CD14-positive monocyte (primary cell): ENCODE measurements at regions not wholly inside any gene's neighbourhood (a gene's known extent, or its start where the extent isn't known, plus 50 kb on each side); places are given as distances from the start of the nearest gene placed in this dataset.
A peak's percentile ranks its signal among the peaks of the same experiment; 100 is the strongest.

Experiments
- DNase-seq, 3 donors: peaks; one replicate each; pipeline ENCODE4 v3.0.0-alpha.2; 2011 to 2022
- H2AFZ ChIP-seq: 2 replicates; pipeline ENCODE4 v1.6.0; 2012; ENCODE audit warnings: mild to moderate bottlenecking, low read depth, low read length, inconsistent platforms; ENCODE audit not compliant: insufficient read depth, poor library complexity, severe bottlenecking
- H3K27ac ChIP-seq, 2 donors: 1 replicate in 1 of 2; 2 replicates in 1 of 2; pipeline ENCODE4 v1.5.1; 2012 to 2013; ENCODE audit warnings: low read length in 2 of 2, control low read depth in 1 of 2, inconsistent platforms in 1 of 2, low read depth in 1 of 2, mild to moderate bottlenecking in 1 of 2
- H3K27me3 ChIP-seq, 2 donors: one replicate each; pipeline versions ENCODE4 v1.6.0 to v1.6.1; 2011 to 2013; ENCODE audit warnings: low read length in 2 of 2; ENCODE audit not compliant: control insufficient read depth in 2 of 2, insufficient read depth in 2 of 2
- H3K36me3 ChIP-seq, 2 donors: replicated peaks in 1 of 2; 1 replicate in 1 of 2; 2 replicates in 1 of 2; pipeline versions ENCODE4 v1.5.1 to v1.6.1; 2012 to 2013; ENCODE audit warnings: low read length in 2 of 2, control low read depth in 1 of 2, inconsistent platforms in 1 of 2, mild to moderate bottlenecking in 1 of 2; ENCODE audit not compliant: insufficient read depth in 2 of 2, control insufficient read depth in 1 of 2
- H3K4me1 ChIP-seq, 2 donors: 1 replicate in 1 of 2; 2 replicates in 1 of 2; pipeline versions ENCODE4 v1.5.1 to v1.6.1; 2012 to 2013; ENCODE audit warnings: low read length in 2 of 2, control low read depth in 1 of 2, inconsistent platforms in 1 of 2, mild to moderate bottlenecking in 1 of 2, moderate library complexity in 1 of 2; ENCODE audit not compliant: insufficient read depth in 2 of 2, control insufficient read depth in 1 of 2
- H3K4me2 ChIP-seq: replicated peaks from 2 replicates; pipeline ENCODE3; 2012; ENCODE audit warnings: low read length, moderate library complexity, mild to moderate bottlenecking; ENCODE audit not compliant: poor library complexity, severe bottlenecking; ENCODE audit errors: extremely low read depth
- H3K4me3 ChIP-seq, 3 experiments: fragments of 200-600 bp in 1 of 3; sonication (generic) in 1 of 3; replicated peaks in 1 of 3; 1 replicate in 2 of 3; 2 replicates in 1 of 3; pipeline ENCODE4 v1.5.1; 2011 to 2013; ENCODE audit warnings: low read length in 3 of 3, mild to moderate bottlenecking in 3 of 3, control low read depth in 2 of 3, low read depth in 2 of 3, inconsistent platforms in 1 of 3, moderate library complexity in 1 of 3
- H3K79me2 ChIP-seq: 2 replicates; pipeline ENCODE4 v1.6.0; 2012; ENCODE audit warnings: mild to moderate bottlenecking, control low read depth, inconsistent platforms, low read length, moderate library complexity; ENCODE audit not compliant: insufficient read depth
- H3K9ac ChIP-seq: 2 replicates; pipeline ENCODE4 v1.6.0; 2017; ENCODE audit warnings: low read length, mild to moderate bottlenecking; ENCODE audit not compliant: insufficient read depth, poor library complexity, severe bottlenecking
- H3K9me3 ChIP-seq, 2 donors: replicated peaks in 1 of 2; 1 replicate in 1 of 2; 2 replicates in 1 of 2; pipeline versions ENCODE4 v1.5.1 to v1.6.1; 2012 to 2013; ENCODE audit warnings: low read length in 2 of 2, control low read depth in 1 of 2; ENCODE audit not compliant: control insufficient read depth in 1 of 2, insufficient read depth in 1 of 2
- H4K20me1 ChIP-seq: 2 replicates; pipeline ENCODE4 v1.6.0; 2012; ENCODE audit warnings: mild to moderate bottlenecking, low read length, control low read depth, moderate library complexity; ENCODE audit not compliant: insufficient read depth
- H3K27ac Mint-ChIP-seq, 7 donors: one replicate each; pipeline ENCODE4 v1.8.0; 2020; ENCODE audit warnings: mild to moderate bottlenecking in 7 of 7, mixed read lengths in 7 of 7, moderate library complexity in 6 of 7, inconsistent platforms in 2 of 7
- H3K27me3 Mint-ChIP-seq, 3 donors: one replicate each; pipeline ENCODE4 v1.8.0; 2021 to 2022; ENCODE audit warnings: low read depth in 3 of 3, mild to moderate bottlenecking in 3 of 3, mixed read lengths in 3 of 3, moderate library complexity in 3 of 3, inconsistent platforms in 1 of 3
- H3K36me3 Mint-ChIP-seq, 2 donors: one replicate each; pipeline ENCODE4 v1.8.0; 2020; ENCODE audit warnings: mixed read lengths in 2 of 2, inconsistent platforms in 1 of 2, mild to moderate bottlenecking in 1 of 2
- H3K4me1 Mint-ChIP-seq: one replicate; pipeline ENCODE4 v1.8.0; 2020; ENCODE audit warnings: mild to moderate bottlenecking, mixed read lengths
- H3K4me3 Mint-ChIP-seq, 2 donors: one replicate each; pipeline ENCODE4 v1.8.0; 2020; ENCODE audit warnings: mild to moderate bottlenecking in 2 of 2, mixed read lengths in 2 of 2, moderate library complexity in 1 of 2
- H3K9me3 Mint-ChIP-seq, 7 donors: one replicate each; pipeline ENCODE4 v1.8.0; 2020 to 2022; ENCODE audit warnings: mixed read lengths in 7 of 7, mild to moderate bottlenecking in 6 of 7, moderate library complexity in 6 of 7, inconsistent platforms in 2 of 7
- WGBS: methylation state at CpG from one replicate; pipeline ENCODE4 v1.1.5; 2013; ENCODE audit warnings: missing lambda C conversion rate; ENCODE audit not compliant: insufficient coverage; 5-methylcytosine and 5-hydroxymethylcytosine counted together
- intact Hi-C, 2 donors: fragments of 100-400 bp; cut with micrococcal nuclease; formaldehyde crosslinking; loops; one replicate each; pipeline versions ENCODE4 v1.15.0 to v1.15.1; 2023
- TF ChIP-seq, protein P1 (sequence below): fragments of 200-600 bp; IDR thresholded peaks from one replicate; pipeline ENCODE4 v1.8.0; 2022; ENCODE audit warnings: antibody characterized with exemption, mild to moderate bottlenecking

DNA sequence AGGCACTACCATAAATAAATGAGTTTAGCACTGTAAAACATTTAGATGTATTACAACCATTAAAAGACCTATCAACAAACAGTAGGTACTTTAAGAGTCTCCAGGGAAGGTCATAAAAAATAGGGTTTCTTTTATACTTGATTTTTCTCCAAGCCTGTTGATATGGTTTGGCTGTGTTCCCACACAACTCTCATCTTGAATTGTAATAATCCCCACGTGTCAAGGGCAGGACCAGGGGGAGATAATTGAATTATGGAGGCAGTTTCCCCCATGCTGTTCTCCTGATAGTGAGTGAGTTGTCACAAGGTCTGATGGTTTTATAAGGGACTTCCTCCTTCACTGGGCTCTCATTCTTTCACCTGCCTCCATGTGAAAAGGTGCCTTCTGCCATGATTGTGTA is 468.9 kb upstream of the UBE2E2 start:
- TF ChIP-seq, protein P1, sequence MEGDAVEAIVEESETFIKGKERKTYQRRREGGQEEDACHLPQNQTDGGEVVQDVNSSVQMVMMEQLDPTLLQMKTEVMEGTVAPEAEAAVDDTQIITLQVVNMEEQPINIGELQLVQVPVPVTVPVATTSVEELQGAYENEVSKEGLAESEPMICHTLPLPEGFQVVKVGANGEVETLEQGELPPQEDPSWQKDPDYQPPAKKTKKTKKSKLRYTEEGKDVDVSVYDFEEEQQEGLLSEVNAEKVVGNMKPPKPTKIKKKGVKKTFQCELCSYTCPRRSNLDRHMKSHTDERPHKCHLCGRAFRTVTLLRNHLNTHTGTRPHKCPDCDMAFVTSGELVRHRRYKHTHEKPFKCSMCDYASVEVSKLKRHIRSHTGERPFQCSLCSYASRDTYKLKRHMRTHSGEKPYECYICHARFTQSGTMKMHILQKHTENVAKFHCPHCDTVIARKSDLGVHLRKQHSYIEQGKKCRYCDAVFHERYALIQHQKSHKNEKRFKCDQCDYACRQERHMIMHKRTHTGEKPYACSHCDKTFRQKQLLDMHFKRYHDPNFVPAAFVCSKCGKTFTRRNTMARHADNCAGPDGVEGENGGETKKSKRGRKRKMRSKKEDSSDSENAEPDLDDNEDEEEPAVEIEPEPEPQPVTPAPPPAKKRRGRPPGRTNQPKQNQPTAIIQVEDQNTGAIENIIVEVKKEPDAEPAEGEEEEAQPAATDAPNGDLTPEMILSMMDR, result no peak
- no peaks in the 10 kb centered on the region for H3K79me2 ChIP-seq
- H3K27me3 ChIP-seq, result no peaks in the 10 kb centered on the region
- peaks cover 0 to 8% (median 2%) of the 10 kb centered on the region in 7 donors for H3K9me3 Mint-ChIP-seq
- H3K4me3 ChIP-seq, result no peak overlapping the region
- no CpG with 5 or more reads among the region's 1 CpG for WGBS
- no peak overlapping the region for H3K4me3 Mint-ChIP-seq
- peak overlapping the region; percentile 5 for H3K4me2 ChIP-seq
- no peaks in the 10 kb centered on the region for H3K36me3 ChIP-seq
- peak in 2 of 3 donors; percentile 7 to 13 for DNase-seq
- H3K27me3 Mint-ChIP-seq, result peaks cover 0 to 3% (median 2%) of the 10 kb centered on the region in 3 donors
- peaks cover 16% of the 10 kb centered on the region for H3K4me1 Mint-ChIP-seq
- no peaks in the 10 kb centered on the region for H3K9me3 ChIP-seq
- H4K20me1 ChIP-seq, result no peaks in the 10 kb centered on the region
- no peak overlapping the region for H2AFZ ChIP-seq
- no peaks in the 10 kb centered on the region for H3K36me3 Mint-ChIP-seq
- H3K4me1 ChIP-seq, result peaks cover 4 to 17% of the 10 kb centered on the region in 2 donors
- H3K27ac Mint-ChIP-seq, result peak overlapping the region; percentile 16 to 74 (median 51)
- intact Hi-C loops, result no loop called here
- H3K9ac ChIP-seq, result no peak overlapping the region
- H3K27ac ChIP-seq, result no peak overlapping the region

DNA sequence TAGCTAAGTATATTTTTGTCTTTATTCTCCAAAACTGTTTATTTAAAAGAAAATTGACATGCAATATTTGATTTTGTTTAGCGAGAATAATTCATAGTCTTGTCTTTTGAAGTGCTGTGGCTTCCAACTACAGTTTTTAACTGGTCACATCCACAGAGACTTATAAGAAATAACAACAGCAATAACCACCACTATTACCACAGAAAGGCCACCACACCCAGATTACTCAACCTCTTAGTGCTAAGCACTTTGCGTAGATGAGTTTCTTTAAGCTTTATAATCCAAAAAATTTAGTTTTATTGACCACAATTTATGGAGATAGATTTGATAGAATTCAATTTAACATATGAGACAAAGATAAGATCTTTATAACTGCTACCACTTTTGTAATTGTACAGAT is 468.4 kb upstream of the UBE2E2 start:
- H4K20me1 ChIP-seq, result no peaks in the 10 kb centered on the region
- H3K4me3 ChIP-seq, result no peak overlapping the region
- peak overlapping the region in 1 of 2 donors; percentile 33 for H3K4me3 Mint-ChIP-seq
- H3K9me3 ChIP-seq, result no peaks in the 10 kb centered on the region
- H3K27ac ChIP-seq, result no peak overlapping the region
- no peaks in the 10 kb centered on the region for H3K36me3 Mint-ChIP-seq
- H3K79me2 ChIP-seq, result no peaks in the 10 kb centered on the region
- no CpG with 5 or more reads among the region's 2 CpGs for WGBS
- H3K4me2 ChIP-seq, result peak overlapping the region; percentile 5
- H3K4me1 Mint-ChIP-seq, result peaks cover 16% of the 10 kb centered on the region
- H3K36me3 ChIP-seq, result no peaks in the 10 kb centered on the region
- intact Hi-C loops, result no loop called here
- no peaks in the 10 kb centered on the region for H3K27me3 ChIP-seq
- peaks cover 0 to 3% (median 2%) of the 10 kb centered on the region in 3 donors for H3K27me3 Mint-ChIP-seq
- H3K27ac Mint-ChIP-seq, result peak overlapping the region in 3 of 7 donors; percentile 40 to 75 (median 72)
- H3K9me3 Mint-ChIP-seq, result peaks cover 0 to 8% (median 2%) of the 10 kb centered on the region in 7 donors
- H3K4me1 ChIP-seq, result peaks cover 4 to 17% of the 10 kb centered on the region in 2 donors
- peak; percentile 13 to 59 (median 32) for DNase-seq
- no peak overlapping the region for H3K9ac ChIP-seq
- H2AFZ ChIP-seq, result no peak overlapping the region
- TF ChIP-seq, protein P1, result no peak
